Non-pigmented ciliary epithelial cell (primary cell): ENCODE measurements at regions not wholly inside any gene's neighbourhood (a gene's known extent, or its start where the extent isn't known, plus 50 kb on each side); places are given as distances from the start of the nearest gene placed in this dataset.

Experiments
- DNase-seq: peaks from one replicate; pipeline ENCODE4 v3.0.0-alpha.2; 2010; ENCODE audit warnings: low read depth

GRCh38 chr5:89036704-89037489, 153.9 kb upstream of the MEF2C start:
- no peak for DNase-seq

GRCh38 chr5:89036166-89036565, 153.2 kb upstream of the MEF2C start:
- no peak for DNase-seq

- DNase-seq = no peak
Observed at GRCh38 chr5:89034588-89034987, 151.6 kb upstream of the MEF2C start.

GRCh38 chr5:89030798-89031197, 147.8 kb upstream of the MEF2C start:
- DNase-seq = no peak

GRCh38 chr5:89028595-89029285, 145.8 kb upstream of the MEF2C start:
- no peak for DNase-seq

- no peak for DNase-seq
Observed at GRCh38 chr5:89024045-89024444, 141.1 kb upstream of the MEF2C start.

- no peak for DNase-seq
Observed at GRCh38 chr5:89020926-89021610, 138.1 kb upstream of the MEF2C start.

GRCh38 chr5:89016741-89017303, 133.8 kb upstream of the MEF2C start:
- DNase-seq = no peak

GRCh38 chr5:89015409-89015808, 132.4 kb upstream of the MEF2C start:
- DNase-seq = no peak

- no peak for DNase-seq
Observed at GRCh38 chr5:89011778-89012711, 129.1 kb upstream of the MEF2C start.

- DNase-seq = no peak
Observed at GRCh38 chr5:89010512-89010911, 127.5 kb upstream of the MEF2C start.

GRCh38 chr5:89008291-89008690, 125.3 kb upstream of the MEF2C start:
- no peak for DNase-seq

GRCh38 chr5:89005990-89006389, 123.0 kb upstream of the MEF2C start:
- DNase-seq = no peak

- no peak for DNase-seq
Observed at GRCh38 chr5:89004379-89004778, 121.4 kb upstream of the MEF2C start.

- DNase-seq = no peak
Observed at GRCh38 chr5:89003563-89004036, 120.6 kb upstream of the MEF2C start.

GRCh38 chr5:88999853-89000252, 116.9 kb upstream of the MEF2C start:
- no peak for DNase-seq

- no peak for DNase-seq
Observed at GRCh38 chr5:88997937-88998336, 115.0 kb upstream of the MEF2C start.

- no peak for DNase-seq
Observed at GRCh38 chr5:88984040-88984439, 101.1 kb upstream of the MEF2C start.

- no peak for DNase-seq
Observed at GRCh38 chr5:88979726-88980125, 96.7 kb upstream of the MEF2C start.

GRCh38 chr5:88979244-88979643, 96.3 kb upstream of the MEF2C start:
- DNase-seq = peak; percentile 68

- DNase-seq = no peak
Observed at GRCh38 chr5:88976914-88977313, 93.9 kb upstream of the MEF2C start.
